IPS-NIHi7 (cell line): ENCODE measurements at regions not wholly inside any gene's neighbourhood (a gene's known extent, or its start where the extent isn't known, plus 50 kb on each side); places are given as distances from the start of the nearest gene placed in this dataset.

Experiments used
- DNase-seq: peaks from one replicate; pipeline ENCODE4 v3.0.0; 2012; ENCODE audit warnings: mixed read lengths; ENCODE audit errors: extremely low spot score

DNA sequence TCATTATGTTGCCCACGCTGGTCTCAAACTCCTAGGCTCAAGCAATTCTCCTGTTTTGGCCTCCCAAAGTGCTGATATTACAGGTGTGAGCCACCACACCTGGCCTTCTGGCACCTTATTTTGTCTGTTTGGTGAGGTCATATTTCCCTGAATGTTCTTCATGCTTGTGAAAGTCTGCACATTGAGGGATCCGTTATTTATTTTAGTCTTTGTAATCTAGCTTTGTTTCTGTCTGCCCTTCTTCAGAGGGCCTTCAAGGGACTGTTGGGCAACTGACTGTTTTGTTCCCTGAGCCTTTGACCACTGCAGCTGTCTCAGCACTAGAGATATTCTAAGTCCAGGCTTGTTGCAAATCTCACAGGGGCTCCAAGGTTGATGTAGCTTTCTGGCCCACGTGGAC lies 110.5 kb upstream of the RFC3 start:
- DNase-seq: no peak

DNA sequence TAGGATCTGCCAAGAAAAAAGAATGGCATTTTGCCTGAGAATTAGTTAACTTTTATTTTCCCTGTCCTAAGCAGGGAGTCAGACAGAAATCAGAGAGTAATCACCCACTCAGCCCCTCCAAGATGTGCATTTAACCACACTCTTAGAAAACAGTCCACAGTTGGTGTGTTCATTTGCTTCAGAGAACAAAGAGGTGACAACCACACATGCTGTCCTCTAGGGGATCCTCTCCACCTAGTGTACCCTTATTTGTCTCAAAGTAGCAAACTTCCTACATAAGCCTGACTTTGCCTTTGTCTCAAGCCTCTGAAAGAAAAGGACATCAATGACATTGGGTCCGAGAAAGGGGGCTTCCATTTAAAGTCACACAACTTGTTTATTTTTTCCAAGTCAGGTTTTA lies 107.0 kb upstream of the RFC3 start:
- no peak for DNase-seq

DNA sequence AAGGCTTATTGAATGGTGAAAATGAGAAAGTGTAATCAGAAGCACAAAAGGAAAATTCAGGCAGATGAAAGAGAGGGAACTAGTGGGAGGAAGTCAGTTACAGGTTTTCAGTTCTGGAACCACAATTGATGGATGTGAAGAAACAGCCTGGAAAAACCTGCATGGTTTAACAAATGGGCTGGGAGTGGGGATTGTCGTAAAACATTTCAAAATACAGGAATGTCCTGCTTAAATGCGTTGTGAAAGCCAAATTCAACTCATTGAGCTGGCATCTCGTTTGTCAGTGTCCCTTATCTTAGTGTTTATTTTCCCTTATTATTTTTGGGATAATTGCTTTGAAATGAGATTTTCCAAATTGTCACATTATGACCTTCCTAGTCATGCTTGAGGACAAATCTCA lies 106.5 kb upstream of the RFC3 start:
- no peak for DNase-seq

DNA sequence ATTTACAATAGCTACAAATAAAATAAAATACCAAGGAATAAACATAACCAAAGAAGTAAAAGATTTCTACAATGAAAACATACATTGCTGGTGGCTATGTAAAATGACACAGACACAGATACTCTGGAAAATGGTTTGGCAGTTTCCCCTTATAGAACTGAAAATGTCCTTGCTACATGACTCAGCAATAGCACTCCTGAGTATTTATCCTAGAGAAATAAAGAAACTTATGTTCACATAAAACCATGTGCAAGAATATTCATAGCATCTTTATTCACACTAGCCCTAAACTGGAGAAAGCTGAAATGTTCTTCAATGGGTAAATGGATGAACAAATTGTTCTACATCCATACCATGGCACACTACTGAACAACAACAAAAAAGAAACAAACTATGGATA lies 100.2 kb upstream of the RFC3 start:
- DNase-seq: no peak

DNA sequence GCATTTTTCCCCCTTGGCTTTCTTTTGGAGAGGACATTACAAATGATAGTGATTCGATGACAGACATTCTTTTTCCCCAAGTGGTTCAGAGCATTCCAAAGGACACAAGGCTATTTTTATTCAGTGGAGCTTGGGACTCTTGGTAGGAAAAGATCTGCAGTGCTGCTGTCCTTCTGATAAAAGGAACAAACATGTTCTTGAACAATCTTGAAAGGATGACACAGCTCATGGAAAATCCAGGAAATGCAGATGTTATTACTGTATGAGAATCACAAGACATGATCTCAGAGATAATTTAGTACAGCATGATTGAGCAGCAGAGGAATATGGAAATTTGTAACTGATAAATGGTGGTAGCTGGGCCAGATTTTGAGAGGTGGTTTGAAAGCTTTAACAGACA lies 96.2 kb upstream of the RFC3 start:
- DNase-seq: no peak

DNA sequence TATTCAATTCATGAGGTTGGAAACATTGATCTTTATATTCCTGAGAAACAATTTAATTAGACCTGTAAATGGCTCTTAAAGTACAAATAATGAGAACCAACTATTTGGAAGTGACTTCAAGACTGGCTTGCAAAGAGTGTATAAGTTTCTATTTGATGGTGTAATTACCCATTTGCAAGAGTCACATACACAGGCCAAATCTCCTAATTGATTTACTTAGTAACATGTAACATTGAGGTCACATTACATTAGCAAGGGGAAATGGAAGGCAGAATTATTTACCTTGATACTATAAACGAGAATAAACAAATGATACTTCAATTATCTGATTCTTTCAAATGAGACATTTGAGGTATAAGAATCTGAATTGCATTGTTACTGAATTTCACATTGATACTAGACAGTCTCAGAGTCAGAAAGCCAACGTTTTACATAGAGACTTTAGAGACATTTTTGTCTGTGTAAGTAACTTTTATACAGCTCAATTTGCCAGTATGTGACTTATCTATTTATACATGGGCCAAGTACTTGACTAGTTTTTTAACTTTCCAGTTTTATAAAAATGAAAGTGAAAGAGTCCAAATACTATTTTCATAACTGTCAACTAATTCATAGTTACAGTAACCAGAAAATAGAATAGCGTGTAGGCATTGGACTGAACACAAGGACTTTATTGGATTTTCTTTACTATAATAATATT lies 95.6 kb upstream of the RFC3 start:
- no peak for DNase-seq

DNA sequence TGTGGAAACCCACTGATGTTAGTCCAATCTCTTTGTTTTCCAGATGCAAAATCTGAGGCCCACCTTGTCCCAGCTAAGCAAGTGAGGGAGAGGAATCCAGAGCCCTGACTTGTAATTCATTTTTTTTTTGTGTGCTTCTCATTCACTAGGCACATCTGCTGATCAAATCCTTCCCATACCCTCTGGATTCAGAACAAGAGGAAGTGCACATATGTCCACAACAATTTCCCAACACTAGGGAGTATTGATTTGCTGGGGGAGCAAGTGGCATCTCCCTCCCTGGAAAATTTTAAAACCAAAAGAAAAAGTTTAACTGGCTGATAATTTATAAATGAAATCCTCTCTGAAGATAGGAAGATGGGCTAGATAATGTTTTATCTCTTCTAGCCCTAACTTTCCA lies 94.6 kb upstream of the RFC3 start:
- no peak for DNase-seq

DNA sequence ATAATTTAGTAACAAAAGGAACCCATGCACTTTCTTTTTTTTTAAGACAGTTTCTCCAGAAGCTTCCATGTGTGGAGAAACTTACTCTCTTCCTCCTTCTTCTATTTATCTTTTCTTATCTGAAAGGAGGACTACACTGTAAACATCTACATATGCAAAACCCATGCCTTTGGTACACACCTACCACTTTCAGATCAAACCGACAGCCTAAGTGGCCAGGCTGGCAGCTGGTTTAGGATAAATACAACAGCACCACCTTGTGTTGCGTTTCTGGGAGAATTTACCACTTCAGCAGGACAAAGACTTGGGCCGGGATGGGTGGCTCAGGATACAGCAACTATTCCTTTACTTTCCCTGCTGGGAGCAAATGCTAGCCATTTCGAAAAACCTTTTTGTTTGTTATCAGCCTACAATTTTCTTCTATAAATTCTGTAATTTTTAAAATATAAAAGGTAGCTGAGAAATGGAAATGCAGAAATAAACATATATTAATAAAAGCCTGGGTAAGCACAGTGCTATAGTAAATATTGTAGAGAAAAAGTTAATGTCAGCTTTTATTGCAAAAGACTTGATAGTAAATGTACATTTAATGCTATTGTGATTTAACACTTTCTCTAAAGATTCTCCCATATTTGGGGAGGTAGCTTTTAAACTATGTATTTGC lies 94.0 kb upstream of the RFC3 start:
- peak; percentile 88 for DNase-seq

DNA sequence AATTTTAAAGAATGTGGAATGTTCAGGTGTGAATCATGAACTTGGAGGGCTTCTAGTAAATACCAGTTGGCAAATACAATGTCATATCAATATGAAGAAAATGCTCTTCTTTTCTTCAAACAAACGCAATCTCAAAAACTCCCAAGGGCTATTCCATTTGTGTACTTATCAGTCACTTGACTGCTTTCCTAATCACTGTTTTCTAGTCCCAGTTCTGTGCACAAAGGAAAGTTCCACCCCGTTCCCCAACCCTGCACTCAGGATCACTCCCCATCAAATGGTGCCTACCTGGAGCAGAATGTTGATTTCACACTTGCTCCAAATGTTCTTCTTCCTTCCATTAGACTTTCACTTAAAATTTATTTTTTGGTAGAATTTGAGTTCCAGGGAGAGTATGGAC lies 92.6 kb upstream of the RFC3 start:
- no peak for DNase-seq

DNA sequence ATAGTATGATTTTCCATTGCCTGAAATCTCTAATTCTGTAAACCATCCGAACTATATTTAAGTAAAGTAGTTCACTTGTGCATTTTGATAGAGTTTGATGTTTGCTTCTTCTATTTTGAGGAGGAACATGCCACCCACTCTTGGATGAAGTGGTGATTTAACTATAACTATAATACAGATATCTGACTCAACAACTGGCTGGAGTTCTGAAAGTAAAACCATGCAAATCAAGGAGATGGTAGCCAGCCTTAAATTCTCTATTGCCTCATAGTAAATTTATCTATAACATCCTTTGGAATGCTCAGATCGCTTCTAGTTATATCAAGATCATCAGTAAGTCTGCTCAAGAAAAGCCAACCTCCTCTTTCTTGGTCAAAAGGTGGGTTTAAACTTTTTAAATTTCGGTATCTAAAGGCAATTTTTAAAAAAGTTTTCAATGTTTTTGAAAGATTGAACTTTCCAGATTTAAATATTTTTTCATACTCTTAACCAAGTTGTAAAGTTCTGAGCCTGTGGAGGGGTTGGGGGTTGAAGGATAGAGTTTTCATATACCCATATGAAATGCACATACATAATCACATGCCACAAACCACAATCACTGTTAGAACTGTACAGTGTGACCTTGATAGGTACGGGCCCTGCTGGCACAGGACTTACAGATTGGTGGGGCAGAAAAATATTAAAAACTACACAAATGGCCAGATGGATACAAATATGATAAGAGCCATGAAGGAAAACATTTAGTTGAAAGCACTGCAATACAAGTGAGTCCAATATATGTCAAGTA lies 90.5 kb upstream of the RFC3 start:
- DNase-seq: no peak

DNA sequence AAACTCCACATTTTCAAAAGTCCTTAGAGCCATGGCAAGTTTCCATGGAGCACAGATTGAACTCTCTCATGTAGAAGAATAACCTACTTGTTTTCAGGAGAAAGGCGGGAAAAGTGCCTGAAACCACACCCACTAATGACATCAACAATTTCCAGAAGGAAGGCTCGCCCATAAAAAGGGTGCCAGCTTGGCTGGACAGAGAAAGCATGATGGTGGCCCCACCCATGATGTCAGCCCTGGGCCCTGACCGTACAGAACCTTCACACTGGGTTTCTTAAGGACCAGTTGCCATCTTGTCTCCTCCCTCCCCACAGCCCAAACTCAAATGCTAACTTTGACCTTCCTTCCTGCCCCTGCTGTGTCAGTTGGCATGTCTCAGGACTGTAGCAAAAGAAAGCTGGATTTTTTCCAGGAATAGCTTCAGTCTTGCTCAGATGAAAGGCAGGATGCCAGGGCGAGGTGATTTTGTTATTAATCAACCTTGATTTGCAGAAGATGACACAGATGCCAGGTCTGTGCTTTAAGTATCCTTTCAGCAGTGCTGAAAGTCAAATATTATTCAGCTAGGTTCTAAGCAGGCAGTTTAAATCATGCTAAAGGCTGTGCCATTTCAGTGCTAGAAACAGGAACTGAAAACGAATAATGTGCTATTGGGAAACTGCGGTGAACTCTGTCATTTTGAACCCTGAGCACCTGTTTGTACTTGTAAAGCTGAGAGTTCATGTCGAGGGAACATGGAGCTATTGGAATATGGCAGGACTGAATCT lies 89.5 kb upstream of the RFC3 start:
- DNase-seq: no peak

DNA sequence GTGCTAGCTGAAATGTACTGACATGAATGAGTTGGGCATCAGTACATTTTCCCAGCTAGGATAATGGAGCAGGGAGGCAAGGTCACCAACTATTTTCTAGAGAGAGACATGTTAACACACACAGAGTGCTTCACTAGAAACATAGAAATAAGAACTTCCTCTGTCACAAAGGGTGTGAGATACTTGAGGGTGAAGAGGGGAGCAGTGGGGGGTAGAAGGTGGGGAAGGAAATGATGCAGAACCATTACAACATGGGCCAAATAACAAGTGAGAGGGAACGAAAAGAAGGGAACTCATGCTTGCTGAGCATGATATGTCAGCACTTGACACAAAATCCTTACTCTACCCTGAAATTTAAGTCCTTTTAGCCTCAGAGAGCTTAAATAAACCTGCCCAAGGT lies 87.8 kb upstream of the RFC3 start:
- DNase-seq: no peak

DNA sequence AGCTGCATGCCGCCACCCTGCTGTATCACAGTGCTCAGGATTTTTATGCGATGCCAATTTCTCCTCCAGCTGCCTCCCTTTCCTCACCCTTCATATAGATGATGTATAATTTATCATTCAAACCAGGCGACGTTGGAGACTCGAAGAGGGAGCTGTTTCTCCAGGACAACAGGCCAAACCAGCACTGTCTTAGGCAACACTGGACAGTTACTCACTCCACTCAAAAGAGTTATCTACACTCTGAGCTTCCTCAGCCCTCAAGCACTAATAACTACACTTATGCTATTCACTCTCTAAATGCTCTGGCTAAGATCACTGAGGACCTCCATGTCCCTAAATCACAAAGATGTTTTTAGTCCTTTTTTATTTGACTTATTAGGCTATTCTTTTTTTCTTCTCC lies 87.3 kb upstream of the RFC3 start:
- DNase-seq: no peak

DNA sequence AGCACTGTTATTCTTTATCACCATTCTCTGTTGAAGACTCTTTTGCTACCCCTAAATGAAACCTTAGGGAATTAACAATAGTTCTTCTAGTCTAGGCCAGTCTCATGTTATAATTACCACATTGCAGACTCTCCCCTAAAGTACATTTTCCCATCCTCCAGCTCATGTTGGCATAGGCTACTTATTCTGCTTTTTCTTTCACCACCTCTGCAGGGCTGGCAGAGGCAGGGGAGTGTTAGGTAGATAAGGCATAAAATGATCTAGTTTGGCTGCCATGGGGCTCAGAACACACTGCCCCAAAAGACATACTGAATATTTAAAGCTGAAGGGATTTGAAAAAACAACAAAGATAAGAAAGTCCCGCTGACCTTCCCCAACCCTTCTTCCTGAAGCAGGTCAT lies 82.7 kb upstream of the RFC3 start:
- DNase-seq: no peak

DNA sequence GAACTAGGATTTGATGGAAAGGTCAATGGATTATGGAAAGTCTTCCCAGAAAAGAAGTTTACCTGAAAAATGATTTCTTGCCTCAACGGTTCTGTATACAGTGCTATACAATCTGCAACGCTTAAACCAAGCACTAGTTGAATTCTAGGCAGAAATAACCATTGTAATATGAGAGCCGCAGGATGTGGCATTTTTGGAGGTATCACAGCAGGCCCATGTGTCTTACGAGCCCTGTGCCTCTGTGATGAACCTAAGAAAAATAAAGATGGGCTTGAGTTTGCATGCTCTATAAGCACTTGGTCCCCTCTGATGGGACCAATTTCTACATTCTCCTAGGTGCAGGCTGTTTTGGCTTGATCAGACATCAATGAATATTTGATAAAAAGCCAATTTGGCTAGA lies 78.7 kb upstream of the RFC3 start:
- DNase-seq: no peak

DNA sequence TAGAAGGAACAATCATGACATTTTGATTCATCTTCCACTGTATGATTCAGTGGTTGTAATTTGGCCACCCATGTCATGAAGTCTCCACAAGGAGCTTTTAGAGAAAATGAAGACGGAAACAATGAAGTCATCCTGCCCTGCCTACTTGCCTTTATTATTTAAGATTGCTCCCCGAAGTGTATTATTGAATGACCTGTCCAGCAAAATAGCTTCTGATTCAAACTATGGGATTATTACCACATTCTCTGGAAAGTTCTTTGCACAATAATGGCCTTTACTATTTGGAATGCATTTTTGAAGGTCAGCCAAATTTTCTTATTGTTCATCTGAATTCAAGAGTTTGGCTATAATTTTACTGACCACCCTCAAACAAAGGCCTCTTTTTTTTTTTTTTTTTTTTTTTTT lies 77.8 kb upstream of the RFC3 start:
- no peak for DNase-seq

DNA sequence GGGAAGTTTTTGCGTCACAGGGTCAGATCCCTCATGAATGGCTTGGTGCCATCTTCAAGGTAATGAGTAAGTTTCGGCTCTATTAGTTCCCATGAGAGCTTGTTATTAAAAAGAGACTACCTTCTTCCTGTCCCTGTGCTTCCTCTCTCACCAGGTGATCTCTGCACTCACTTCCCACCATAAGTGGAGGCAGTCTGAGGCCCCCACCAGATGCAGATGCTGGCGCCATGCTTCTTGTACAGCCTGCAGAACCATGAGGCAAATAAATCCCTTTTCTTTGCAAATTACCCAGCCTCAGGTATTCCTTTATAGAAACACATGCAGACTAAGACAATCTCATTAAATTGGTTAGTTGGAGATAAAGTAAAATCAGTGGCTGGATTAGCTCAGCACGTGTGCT lies 75.6 kb upstream of the RFC3 start:
- DNase-seq: no peak

DNA sequence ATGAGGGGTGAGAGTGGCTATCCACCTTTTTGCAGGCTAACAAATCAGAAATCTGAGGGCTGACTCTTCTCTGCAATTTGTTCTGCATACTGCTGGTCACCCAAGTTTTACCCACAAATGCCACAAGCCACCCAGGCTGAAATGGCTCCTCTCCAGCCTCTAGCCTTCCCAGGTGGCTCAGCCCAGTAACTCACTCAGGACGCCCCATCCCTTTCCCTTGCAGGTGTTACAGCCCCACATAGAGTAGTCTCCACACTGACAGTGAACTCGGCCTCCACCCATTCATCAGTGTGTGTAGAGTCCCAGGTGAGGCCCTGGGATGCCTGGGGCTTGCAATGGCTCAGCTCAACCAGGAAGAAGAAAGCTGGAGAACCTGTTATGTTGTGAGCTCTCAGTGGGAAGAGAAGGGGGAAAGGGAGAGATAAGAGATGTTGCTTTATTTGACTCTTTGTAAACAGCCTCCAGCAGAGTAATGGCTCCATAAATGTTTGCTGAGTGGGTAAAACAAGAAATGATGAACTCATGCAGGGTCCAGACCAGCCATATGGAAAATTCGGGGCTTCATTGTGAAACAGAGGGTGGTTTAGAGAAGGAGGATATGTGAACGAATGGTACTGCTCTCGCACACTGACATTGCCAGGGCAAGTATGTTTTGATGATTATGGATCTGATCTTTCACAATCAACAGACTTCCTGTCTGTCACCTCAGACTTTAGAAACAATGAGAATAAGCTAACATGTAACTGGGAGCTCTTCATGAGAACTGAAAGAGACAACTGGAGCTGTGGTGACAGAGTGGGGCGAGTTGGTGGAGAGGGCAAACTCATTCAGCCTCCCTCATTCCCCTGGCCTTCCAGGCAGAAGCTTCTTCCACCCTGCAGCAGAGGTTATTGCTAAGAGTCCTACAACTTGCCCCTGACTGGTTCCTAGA lies 74.2 kb upstream of the RFC3 start:
- DNase-seq: no peak

DNA sequence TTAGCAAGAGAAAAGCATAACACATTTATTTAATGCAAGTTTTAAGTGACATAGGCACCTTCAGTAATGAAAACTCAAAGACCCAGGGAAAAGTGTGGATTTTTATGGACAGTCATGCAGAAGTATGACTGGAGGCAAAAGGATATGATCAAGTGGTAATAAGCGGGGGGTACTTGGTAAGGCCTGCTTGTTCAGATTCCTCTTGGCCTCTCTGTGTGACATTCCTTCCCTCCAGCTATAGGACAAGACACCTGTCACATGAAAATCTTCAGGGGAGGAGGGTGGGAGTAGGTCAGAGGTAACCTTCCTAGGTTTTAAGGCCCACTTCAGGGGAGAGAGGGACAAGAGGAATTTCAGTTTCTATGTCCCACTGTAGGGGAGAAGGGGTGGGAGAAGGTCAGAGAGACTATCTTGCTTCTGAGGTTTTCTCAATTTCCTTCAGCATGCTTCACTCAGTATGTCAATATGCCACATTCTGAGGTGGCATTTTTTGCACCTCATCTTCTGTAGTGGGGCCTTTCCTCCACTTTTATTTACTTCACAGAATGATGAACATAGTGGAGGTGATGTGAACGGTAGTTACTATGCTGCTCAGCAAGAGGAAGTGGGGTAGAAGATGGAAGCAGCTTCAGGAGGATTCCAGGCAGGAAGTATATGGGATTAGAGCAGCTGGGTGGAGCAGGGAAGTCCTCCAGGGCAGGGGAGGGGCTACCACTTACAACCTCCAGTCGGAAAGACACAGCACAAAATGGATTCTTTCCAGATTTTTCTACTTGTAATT lies 73.2 kb upstream of the RFC3 start:
- no peak for DNase-seq
